ENCODE measurements at regions not wholly inside any gene's neighbourhood (a gene's known extent, or its start where the extent isn't known, plus 50 kb on each side); places are given as distances from the start of the nearest gene placed in this dataset.
A peak's percentile ranks its signal among the peaks of the same experiment; 100 is the strongest.

DNA sequence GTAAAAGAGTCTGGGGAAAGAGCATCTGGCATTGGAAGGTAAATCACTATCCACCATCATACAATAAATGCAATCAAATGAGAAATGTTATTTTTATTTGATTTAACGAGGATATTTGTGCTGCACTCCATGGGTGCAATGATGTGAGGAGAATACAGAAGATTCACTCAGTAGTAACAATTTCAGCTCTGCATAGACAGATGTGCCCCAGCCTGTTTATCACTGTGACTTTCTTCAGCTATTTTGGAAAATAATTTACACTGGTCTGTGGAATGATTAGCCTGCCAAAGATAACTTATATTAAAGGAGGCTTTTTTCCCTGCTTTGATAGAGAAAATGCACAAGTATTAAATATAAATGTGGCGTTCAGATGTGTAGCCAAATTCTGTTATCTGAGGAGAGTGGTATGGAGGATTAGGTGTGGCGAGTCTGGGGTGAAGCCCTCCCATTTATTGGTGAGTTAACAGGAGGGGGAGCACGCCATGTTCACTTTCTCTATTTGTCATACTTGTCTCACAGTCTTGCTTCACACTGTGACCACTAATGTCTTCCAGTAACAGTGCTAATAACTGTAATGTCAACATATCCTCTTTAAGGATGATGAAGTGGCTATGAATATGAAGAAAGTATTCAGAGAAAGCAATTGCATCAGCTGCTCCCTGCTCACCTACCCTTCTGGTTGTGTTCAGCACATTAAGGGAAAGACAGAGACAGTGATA lies 645.6 kb downstream of the MMUT start:
- peak; percentile 18 for DNase-seq (ENCODE audit: low spot score)

DNA sequence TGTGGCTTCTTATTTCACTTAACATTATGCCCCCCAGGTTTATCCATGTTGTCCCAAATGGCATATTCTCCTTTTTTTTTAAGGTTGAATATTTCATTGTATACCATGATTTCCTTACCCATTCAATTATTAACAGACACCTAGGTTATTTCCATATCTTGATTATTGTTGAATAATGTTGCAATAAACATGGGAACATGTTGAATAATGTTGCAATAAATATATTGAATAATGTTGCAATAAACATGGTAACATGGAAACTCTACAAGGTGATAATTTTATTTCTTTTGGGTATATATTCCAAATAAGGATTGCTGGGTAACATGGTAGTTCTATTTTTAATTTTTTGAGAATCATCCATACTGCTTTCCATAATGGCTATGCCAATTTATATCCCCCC lies 648.1 kb downstream of the MMUT start:
- no peak for DNase-seq (ENCODE audit: low spot score)

DNA sequence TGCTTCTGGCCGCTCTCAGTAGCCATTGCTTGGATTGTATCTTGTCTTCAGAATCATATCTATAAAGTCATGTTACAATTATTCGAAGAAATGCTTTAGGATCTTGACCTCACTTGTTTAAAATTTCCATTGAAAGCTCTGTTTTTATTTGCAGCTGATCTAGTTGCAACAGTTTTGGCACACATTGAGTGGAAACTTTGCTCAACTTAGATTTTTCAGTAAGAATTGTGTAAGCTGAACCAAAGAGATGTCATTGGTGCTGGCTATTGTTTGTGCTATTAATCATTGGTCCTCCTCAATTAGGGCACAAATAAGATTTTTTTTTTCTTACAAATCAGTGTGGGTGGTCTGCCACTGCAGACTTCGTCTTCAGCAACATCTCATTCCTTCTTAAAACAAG lies 649.2 kb downstream of the MMUT start:
- no peak for DNase-seq (ENCODE audit: low spot score)

DNA sequence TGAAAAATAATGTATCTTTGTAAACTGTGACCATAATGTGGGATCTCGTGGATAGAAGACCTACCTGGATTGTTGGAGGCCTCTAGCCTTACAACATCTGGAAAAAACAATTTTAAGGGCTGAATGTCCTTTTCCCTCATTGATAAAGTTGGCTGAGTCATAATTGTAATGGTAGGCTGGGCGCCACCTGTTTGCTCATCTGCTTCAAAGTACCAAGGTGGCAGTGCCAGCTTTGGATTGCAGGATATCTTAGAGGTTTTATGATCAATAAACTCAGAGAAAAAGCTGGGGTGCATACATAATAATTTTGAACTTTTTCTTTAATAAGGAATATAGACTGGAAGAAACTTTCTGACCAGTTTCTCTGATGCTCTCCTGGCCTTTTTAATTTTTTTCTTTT lies 653.4 kb downstream of the MMUT start:
- no peak for DNase-seq (ENCODE audit: low spot score)

DNA sequence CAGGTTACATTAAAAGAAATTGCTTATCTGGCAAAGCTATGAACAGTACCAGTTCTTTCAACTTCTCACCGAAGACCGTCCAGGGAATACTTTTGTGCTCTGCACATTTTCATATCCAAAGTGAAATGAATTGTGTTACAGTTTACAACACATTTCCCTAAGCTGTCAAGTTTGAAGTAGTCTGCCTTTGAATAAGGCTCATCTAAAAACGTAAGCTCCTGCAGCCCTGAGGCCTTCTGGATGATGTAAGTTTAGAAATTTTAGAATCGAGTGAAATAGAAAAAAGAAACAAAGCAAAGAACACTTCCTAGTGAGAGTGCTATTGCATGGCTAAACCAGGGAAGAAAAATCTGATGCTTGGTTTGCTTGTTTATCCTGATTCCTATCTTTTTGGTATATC lies 653.8 kb downstream of the MMUT start:
- no peak for DNase-seq (ENCODE audit: low spot score)

DNA sequence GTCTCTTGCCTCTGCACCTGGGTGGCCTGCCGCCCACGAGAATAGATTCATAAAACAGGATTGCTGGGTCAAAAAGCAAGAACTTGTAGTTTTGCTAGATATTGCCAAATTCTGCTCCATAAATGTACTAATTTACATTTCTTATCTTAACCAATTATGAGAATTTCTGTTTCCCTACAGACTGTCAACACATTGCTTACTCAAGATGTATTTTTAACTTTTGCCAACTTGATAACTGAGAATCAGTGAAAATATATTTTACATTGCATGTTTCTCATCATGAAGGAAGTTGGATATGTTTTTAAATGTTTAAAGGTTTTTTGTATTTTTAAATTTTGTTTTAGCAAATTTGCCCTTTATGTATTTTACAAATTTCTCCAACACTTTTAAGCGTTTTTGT lies 664.8 kb downstream of the MMUT start:
- DNase-seq (ENCODE audit: low spot score) = no peak

DNA sequence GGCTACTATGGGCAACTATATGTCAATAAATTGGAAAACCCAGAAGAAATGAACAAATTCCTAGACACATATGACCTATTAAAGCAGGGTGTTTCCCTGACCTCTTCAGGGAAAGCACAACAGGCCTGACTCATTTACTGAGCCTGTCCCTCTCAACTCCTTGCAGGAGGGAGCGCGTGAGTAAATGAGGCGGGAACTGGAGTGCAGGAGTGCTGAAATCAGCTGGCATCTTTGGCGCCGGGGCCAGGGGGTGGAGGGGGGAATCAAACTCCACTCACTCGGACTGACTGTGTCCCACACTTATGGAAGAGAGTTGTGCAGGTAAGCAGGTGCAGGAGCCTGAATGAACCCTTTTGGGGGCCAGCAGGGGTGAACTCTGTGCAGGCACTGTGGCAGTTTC lies 671.2 kb upstream of the PTCHD4 start:
- no peak for DNase-seq (ENCODE audit: low spot score)

DNA sequence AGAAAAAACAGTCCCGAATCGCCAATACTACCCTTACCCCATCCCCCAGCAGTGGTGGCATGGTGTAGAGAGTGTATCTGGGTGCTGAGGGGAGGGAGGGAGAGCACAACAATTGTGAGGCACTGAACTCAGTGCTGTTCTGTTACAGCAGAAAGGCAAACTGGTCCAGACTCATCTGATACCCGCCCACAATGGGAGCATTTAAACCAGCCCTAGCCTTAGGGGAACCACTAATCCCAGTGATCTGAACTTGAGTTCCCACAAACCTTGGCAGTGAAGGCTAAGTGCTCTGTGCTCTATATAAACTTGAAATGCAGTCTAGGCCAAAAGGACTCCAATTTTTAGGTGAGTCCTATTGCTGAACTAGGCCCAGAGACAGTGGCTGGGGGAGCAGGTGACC lies 666.4 kb upstream of the PTCHD4 start:
- no peak for DNase-seq (ENCODE audit: low spot score)

DNA sequence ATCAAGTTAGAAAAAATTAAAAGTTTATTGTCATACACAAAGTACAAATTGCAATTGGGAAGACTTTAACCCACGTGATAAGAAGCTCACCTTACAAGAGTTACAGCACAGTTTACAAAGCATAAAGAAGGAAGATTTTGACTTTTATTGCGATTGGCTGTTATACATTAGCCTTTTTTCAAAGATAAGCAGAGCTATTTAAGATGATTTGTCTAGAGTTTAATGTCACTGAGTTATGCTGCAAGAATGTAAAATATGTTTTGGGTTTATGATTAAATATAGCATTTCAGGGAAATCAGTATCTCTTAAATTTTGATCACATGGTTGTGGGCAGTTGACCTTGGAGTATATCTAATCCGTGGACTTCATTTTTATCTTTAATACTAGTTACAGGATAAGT lies 664.2 kb upstream of the PTCHD4 start:
- DNase-seq (ENCODE audit: low spot score) = no peak

DNA sequence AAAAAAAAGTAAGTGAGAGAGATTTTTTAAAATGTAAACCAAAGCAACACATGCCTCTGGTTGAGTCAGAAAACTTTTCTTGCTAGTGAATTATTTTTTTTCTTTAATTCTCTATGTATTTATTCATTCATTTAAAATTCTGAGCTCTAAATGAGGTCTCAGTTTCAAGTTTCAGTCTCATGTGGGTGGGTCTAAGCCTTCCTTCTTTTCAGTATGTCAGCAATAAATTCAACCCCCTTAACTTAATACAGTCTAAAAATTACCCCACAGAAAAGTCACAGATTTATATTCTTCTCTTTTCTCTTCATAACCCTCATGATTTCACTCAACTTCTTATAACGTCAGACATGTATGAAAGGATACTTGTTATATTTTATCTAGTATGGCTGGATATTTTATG lies 663.3 kb upstream of the PTCHD4 start:
- no peak for DNase-seq (ENCODE audit: low spot score)

DNA sequence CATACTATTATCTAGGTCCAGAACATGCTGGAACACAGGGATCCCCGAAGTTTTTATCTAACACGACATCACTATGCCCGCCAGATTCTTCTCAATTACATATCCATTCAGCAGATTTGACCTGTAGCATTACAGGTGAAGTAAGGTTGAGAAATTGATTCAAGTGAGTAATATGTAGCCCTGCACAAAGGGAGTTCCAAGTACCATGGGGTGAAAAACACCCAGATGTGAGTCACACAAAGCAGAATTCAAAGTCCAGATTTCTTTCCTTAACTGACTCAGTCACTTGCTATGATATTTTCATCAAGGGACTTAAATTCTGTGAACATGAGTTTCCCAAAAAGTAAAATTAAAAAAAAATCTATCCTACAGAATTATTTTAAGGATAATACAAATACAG lies 655.4 kb upstream of the PTCHD4 start:
- DNase-seq (ENCODE audit: low spot score) = peak; percentile 20

DNA sequence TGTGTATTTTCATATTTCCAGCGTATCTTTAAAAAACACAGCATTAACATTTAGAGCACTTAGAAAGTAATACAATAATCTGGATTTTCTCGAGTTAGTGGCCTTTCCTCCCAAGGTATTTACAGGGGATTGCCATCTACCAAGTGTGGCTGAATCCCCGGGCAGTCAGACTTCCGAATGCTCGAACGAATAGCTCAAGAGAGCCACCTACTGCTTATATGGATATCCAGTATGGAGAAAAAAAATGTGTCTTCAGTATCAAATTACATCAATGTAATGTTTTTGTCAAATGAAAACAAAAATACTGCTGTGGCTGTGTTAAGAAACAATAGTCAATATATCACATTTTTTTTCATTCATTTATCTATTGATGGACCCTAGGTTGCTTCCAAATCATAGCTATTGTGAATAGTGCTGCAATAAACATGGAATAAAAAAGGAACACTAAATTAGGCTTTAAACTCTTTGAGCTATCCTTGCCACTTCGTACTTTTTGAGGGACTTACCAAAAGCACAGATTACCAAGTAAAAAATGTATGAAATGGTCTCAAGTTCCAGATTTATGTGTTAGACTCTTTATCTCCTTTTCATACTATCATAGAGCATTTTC lies 654.5 kb upstream of the PTCHD4 start:
- DNase-seq (ENCODE audit: low spot score) = peak; percentile 53

DNA sequence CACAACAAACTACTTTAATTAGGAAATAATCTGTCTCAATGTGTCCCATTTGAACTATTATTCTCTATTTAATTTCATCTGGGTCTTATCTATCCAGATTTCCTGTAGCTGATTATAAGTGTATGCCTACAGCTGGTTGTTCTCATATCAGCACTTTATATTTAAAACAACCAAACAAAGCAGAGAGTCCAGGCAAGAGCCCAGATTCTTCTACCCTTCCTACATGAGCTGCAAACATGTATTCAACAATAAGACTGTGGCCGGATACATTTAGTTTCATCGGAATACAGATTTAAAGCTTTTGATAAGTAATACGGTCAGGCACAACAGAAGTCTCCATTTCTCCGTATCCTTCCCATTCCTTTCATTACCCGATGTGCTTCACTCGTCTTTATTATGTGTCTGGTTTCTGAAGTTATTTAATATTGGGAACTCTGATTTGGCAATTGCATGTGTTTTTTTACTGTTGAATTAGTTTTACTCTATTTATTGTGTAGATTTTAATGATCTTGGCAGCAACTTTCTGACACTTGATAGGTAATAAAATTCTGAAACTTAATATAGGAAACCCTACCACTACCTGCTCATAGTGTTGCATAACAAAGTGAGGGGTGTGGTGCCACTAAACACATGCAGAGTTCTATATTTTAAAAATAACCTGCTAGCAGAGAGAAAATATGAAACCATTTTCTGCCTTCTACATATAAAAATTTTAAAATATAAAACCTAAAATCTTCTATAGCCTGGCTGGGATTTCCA lies 653.5 kb upstream of the PTCHD4 start:
- DNase-seq (ENCODE audit: low spot score) = no peak

DNA sequence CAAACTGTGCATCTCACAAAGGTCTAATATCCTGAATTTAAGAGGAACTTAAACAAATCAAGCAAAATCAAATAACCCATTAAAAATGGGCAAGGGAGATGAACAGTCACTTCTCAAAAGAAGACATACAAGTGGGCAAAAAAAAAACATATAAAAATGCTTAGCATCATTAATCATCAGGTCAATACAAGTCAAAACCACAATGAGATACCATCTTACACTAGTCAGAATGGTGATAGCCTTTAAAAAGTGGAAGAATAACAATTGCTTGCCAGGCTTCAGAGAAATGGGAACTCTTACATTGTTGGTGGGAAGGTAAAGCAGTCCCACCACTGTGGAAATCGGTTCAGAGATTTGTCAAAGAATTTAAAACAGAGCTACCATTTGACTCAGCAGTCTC lies 646.7 kb upstream of the PTCHD4 start:
- DNase-seq (ENCODE audit: low spot score) = no peak

DNA sequence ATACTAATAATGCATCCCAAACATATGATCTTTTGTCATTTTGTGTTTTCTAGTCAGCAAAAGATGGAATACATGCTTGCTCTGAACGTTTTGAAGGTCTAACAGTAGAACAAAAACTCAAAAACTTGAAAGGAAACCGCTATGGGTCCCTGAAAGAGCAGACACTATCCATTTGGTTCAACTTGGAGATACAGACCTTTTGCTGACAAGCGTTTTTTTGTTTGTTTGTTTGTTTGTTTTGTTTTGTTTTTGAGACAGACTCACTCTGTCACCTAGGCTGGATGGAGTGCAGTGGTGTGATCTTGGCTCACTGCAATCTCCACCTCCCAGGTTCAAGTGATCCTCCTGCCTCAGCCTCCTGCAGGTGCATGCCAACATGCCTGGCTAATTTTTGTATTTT lies 644.3 kb upstream of the PTCHD4 start:
- DNase-seq (ENCODE audit: low spot score) = no peak

DNA sequence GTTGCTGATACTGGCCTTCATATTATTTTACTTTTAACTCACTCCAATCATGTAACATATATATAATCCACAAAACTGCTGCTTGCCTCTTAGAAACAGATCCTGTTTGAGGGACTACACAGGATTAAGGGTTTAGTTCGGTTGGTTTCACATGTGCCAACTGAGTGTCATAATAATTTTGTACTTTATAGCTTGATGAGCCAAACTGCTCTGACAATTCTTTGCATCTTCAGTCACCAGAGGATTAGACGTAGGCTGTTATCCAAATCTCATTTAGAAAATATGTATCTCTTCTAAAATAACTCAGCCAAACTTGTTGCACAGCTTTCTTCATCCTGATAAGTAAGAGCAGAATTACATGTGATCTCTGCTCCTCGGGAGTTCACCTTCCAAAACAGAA lies 643.6 kb upstream of the PTCHD4 start:
- DNase-seq (ENCODE audit: low spot score) = no peak

DNA sequence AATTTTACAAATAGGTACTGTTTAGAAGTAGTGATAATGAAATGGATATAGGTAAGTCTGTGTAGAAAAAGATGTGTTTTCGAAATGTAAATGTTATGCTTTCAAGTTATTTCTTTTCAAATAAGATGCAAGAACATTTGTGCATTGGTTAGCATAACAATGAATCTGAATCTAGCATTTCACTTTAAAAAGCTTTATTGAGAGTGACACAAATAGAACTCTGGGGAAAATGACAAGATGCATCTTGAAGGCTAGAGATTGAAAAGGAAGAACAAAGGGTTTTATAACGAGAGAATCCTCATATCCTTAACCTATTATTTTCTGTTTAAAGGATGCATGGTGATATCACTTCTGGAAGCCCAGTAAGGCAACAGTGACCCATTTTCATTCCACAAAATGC lies 639.9 kb upstream of the PTCHD4 start:
- no peak for DNase-seq (ENCODE audit: low spot score)

DNA sequence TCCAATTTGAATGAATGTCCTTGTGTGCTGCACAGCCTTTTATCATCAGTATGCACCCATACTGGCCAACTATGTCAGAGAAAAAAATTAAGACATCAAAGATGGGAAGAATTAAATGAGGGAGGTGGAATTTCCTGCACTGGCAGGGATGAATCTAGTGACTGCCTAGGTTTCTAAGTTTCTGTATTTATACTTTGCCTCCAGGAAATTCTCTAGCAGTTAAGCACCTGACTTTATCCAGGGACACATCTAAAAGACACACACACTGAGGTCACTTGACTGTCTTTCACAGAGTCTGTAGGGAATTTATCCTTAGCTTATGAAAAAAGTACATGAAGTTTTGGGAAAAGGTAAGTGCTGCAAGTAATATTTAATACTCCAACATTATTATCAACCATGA lies 636.5 kb upstream of the PTCHD4 start:
- DNase-seq (ENCODE audit: low spot score) = no peak

DNA sequence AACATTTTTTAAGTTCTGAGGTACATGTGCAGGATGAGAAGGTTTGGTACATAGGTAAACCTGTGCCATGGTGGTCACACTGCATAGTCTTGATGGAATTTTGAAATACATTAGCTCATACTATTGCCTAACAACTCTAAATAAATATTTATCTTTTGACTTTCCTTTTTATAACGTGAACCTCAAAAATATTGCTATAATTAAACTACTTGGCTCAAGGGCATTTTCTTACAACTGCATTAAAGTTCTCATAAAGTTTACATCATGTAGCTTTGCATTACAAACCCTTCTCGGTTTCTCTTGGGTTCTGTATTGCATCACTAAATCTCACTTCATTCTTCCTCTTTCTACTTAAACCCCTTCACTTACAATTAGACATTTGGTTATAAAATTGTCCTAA lies 636.0 kb upstream of the PTCHD4 start:
- no peak for DNase-seq (ENCODE audit: low spot score)

DNA sequence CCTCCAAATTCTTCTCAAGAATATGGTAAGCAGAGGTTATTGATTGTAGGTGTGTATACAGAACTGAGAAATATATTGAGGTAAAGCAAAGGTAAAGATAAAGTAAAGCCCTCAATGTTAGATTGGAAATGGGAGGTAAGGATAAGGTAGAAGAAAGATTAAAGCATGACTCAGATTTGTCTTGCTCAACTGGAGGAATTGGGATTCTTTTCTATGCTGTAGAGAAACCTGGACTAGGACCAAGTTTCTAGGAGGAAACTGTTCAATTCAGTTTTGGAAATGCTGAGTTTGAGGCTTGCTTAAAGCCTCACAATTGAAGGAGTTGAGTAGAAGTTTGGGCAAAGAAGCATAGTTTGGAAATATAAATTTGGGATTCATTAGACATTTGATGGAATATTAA lies 634.0 kb upstream of the PTCHD4 start:
- peak; percentile 18 for DNase-seq (ENCODE audit: low spot score)

DNA sequence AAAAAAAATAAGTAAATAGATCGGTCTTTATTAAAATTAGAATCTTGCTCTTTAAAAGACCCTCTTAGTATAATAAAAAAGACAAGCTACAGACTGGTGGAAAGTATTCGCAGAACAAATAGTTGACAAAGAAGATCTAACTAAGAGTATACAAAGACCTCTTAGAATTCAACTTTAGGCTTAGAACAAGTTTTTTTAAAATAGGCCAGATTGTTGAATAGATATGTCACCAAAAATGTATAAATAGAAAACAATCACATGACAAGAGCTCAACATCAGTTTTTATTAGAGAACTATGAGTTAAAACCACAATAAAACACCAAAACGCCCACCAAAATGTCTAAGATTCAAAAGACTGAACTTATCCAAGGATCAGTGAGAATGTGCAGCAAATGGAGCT lies 632.7 kb upstream of the PTCHD4 start:
- no peak for DNase-seq (ENCODE audit: low spot score)

DNA sequence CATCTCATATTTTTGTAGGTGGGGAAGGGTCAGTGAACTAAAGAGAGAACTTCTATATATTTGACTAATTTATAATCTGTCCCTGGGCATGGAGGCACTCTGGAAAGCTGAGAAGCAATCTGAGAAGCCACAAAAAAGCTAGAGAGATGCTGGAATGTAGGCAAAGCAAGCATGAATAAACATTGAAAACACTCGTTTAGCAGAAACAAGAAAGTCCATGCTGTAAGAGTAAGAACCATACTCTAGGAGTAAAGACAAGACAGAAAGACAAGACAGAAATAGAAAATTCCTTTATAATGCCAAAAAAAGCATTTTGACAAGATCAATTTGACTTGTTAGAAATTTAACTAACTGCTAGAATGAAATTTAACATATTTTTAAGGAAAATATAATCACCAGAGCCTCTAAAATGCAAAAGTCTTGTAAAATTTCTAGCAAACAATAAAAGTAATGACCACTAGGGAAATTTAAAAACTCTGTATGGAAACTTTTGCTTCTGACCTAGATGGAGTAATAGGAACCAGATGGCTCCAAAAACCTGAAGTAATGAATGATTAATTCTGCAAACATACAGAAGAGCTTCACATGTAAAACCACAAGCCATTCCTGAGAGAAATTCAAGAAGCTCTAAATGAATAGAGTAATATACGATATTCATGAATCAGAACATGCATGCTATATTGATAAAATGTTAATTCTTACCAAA lies 625.7 kb upstream of the PTCHD4 start:
- peak; percentile 55 for DNase-seq (ENCODE audit: low spot score)

DNA sequence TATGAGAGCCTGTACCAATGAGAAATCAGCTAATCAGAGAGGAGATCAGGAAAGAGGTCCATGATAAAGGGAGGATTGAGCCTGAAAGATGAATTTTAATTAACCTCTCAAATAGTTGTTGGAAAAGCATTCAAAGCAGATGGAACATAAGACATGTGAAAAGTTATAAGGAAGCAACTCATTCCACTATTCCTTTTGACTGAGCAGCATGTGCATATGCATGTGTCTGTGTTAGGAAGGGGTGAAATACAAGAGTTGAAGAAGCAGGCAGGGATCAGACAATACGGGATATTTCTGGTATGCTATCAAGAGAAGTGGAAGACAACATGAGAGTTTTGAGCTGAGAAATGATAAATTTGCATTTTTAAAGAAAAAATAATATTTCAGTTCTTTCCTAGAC lies 624.8 kb upstream of the PTCHD4 start:
- DNase-seq (ENCODE audit: low spot score) = no peak
